GM18507 (cell line): ENCODE measurements at regions not wholly inside any gene's neighbourhood (a gene's known extent, or its start where the extent isn't known, plus 50 kb on each side); places are given as distances from the start of the nearest gene placed in this dataset.

Experiments used
- DNase-seq: peaks from one replicate; pipeline ENCODE4 v3.0.0; 2011; ENCODE audit warnings: low read depth; ENCODE audit not compliant: insufficient read length; ENCODE audit errors: extremely low spot score
- FAIRE-seq: peaks from 2 replicates; lab custom pipeline; 2011; peaks lifted over from hg19 to GRCh38; lab: Jason Lieb, UNC

GRCh38 chr4:3830774-3831528 is 64.8 kb downstream of the ADRA2C start:
- DNase-seq (no peak), FAIRE-seq (no peak)

- no peak for FAIRE-seq
- no peak for DNase-seq
Observed at GRCh38 chr4:3831529-3832150, 65.5 kb downstream of the ADRA2C start.

- no peak for DNase-seq
- FAIRE-seq = no peak
Observed at GRCh38 chr4:3832536-3833220, 66.5 kb downstream of the ADRA2C start.

- no peak for DNase-seq
- no peak for FAIRE-seq
Observed at GRCh38 chr4:3833326-3833989, 67.3 kb downstream of the ADRA2C start.

- DNase-seq = no peak
- FAIRE-seq = no peak
Observed at GRCh38 chr4:3834186-3834662, 68.0 kb downstream of the ADRA2C start.

- DNase-seq (no peak), FAIRE-seq (no peak)
Observed at GRCh38 chr4:3834663-3835521, 68.7 kb downstream of the ADRA2C start.

- FAIRE-seq (no peak), DNase-seq (no peak)
Observed at GRCh38 chr4:3835527-3836405, 69.6 kb downstream of the ADRA2C start.

GRCh38 chr4:3836406-3836755 is 70.2 kb downstream of the ADRA2C start:
- FAIRE-seq (no peak), DNase-seq (no peak)

- FAIRE-seq (no peak), DNase-seq (no peak)
Observed at GRCh38 chr4:3836756-3837601, 70.8 kb downstream of the ADRA2C start.

- FAIRE-seq (no peak), DNase-seq (no peak)
Observed at GRCh38 chr4:3838437-3839380, 72.5 kb downstream of the ADRA2C start.

GRCh38 chr4:3845094-3845743 is 79.0 kb downstream of the ADRA2C start:
- FAIRE-seq (no peak), DNase-seq (no peak)

GRCh38 chr4:3845744-3846429 is 79.7 kb downstream of the ADRA2C start:
- DNase-seq (no peak), FAIRE-seq (no peak)

- FAIRE-seq = no peak
- DNase-seq = no peak
Observed at GRCh38 chr4:3847211-3847940, 81.2 kb downstream of the ADRA2C start.

GRCh38 chr4:3848323-3848722 is 82.1 kb downstream of the ADRA2C start:
- no peak for DNase-seq
- FAIRE-seq = no peak

- DNase-seq (no peak), FAIRE-seq (no peak)
Observed at GRCh38 chr4:3849140-3849539, 83.0 kb downstream of the ADRA2C start.
